K562 (cell line): ENCODE measurements at regions not wholly inside any gene's neighbourhood (a gene's known extent, or its start where the extent isn't known, plus 50 kb on each side); places are given as distances from the start of the nearest gene placed in this dataset.

Experiments used
- ATAC-seq: fragments of 200-7000 bp; cut with Tn5 transposase; 3 replicates; pipeline ENCODE4 v1.9.1; 2020; ENCODE audit warnings: moderate library complexity
- BruUV-seq: library from RNA; stranded (reverse); fragments of 400-500 nt; replicated peaks from 2 replicates; lab custom pipeline; 2021; lab: Mats Ljungman, UMichigan
- CTCF ChIA-PET: fragments of 300-600 bp; formaldehyde crosslinking; extraction: SDS; loops from one replicate; lab custom pipeline; 2021; ENCODE audit warnings: low intra/inter-chr PET ratio; lab: Yijun Ruan, JAX
- POLR2A ChIA-PET: fragments of 300-600, 350-650 bp; sonication (Branson Sonifier 250); formaldehyde crosslinking; extraction: SDS; loops from one replicate; lab custom pipeline; 2021; ENCODE audit warnings: antibody characterized with exemption, inconsistent platforms; lab: Yijun Ruan, JAX
- DNase-seq, 4 experiments: peaks; one replicate each; pipeline versions ENCODE4 v3.0.0 to v3.0.0-alpha.2; 2011 to 2018; ENCODE audit warnings: low spot score in 3 of 4, mixed read lengths in 3 of 4; ENCODE audit errors: extremely low read depth in 1 of 4
- FAIRE-seq: peaks from 2 replicates; lab custom pipeline; 2011; peaks lifted over from hg19 to GRCh38; lab: Jason Lieb, UNC
- H2AFZ ChIP-seq: 2 replicates; pipeline ENCODE4 v1.6.0; 2011; ENCODE audit warnings: low read depth, low read length, control low read depth, inconsistent platforms
- H3K27ac ChIP-seq: fragments of 200-600 bp; 3 replicates; pipeline ENCODE4 v1.8.0; 2011; ENCODE audit warnings: low read depth, mild to moderate bottlenecking, control low read depth, inconsistent platforms, low read length, moderate library complexity, mixed read lengths; ENCODE audit errors: extremely low read depth
- H3K27me3 ChIP-seq, 2 experiments: fragments of 300-600 bp in 1 of 2; 2 replicates in 1 of 2; 3 replicates in 1 of 2; pipeline versions ENCODE4 v1.6.0 to v1.8.0; 2011; ENCODE audit warnings: inconsistent platforms in 2 of 2, low read length in 2 of 2, mild to moderate bottlenecking in 1 of 2, mixed read lengths in 1 of 2, moderate library complexity in 1 of 2; ENCODE audit not compliant: control insufficient read depth in 2 of 2, insufficient read depth in 2 of 2
- H3K36me3 ChIP-seq: fragments of 300-600 bp; 3 replicates; pipeline ENCODE4 v1.8.0; 2011; ENCODE audit warnings: mild to moderate bottlenecking, low read length, inconsistent platforms; ENCODE audit not compliant: control insufficient read depth, insufficient read depth
- H3K4me1 ChIP-seq, 2 experiments: fragments of 200-600 bp in 1 of 2; replicated peaks in 1 of 2; 2 replicates in 1 of 2; 3 replicates in 1 of 2; pipeline versions ENCODE4 v1.5.1 to v1.8.0; 2011; ENCODE audit warnings: inconsistent platforms in 2 of 2, low read length in 2 of 2, mild to moderate bottlenecking in 1 of 2, mixed read lengths in 1 of 2, moderate library complexity in 1 of 2; ENCODE audit not compliant: control insufficient read depth in 2 of 2, insufficient read depth in 2 of 2
- H3K4me2 ChIP-seq: 2 replicates; pipeline ENCODE4 v1.6.1; 2011; ENCODE audit warnings: low read length, control low read depth, inconsistent platforms, mixed read lengths; ENCODE audit not compliant: insufficient read depth
- H3K4me3 ChIP-seq: fragments of 200-600 bp; sonication (generic), shearing (Covaris generic); 2 replicates; pipeline ENCODE4 v1.5.1; 2016; ENCODE audit warnings: control low read depth, inconsistent platforms
- H3K79me2 ChIP-seq: fragments of 200-600 bp; 3 replicates; pipeline ENCODE4 v1.8.0; 2011; ENCODE audit warnings: low read length, inconsistent platforms; ENCODE audit not compliant: control insufficient read depth, insufficient read depth
- H3K9ac ChIP-seq, 2 experiments: 2 replicates each; pipeline versions ENCODE4 v1.6.0 to v1.6.1; 2011; ENCODE audit warnings: low read depth in 2 of 2, low read length in 2 of 2, control low read depth in 1 of 2, inconsistent platforms in 1 of 2, mild to moderate bottlenecking in 1 of 2, mixed read lengths in 1 of 2; ENCODE audit not compliant: insufficient read depth in 1 of 2
- H3K9me1 ChIP-seq: one replicate; pipeline ENCODE4 v1.6.0; 2011; ENCODE audit warnings: inconsistent platforms, mild to moderate bottlenecking, low read length, moderate library complexity; ENCODE audit not compliant: control insufficient read depth, insufficient read depth
- H3K9me3 ChIP-seq: replicated peaks from 2 replicates; pipeline ENCODE4 v1.5.1; 2011; ENCODE audit warnings: low read depth, low read length, inconsistent platforms; ENCODE audit not compliant: control insufficient read depth, insufficient read depth
- H4K20me1 ChIP-seq: replicated peaks from 2 replicates; pipeline ENCODE4 v1.6.1; 2011; ENCODE audit warnings: low read length, inconsistent platforms, mixed read lengths; ENCODE audit not compliant: control insufficient read depth, insufficient read depth
- BCL6 ChIP-seq: fragments of 250-450 bp; sonication (Bioruptor Pico); IDR thresholded peaks from 2 replicates; pipeline ENCODE4 v1.4.0; 2020
- BRCA1 ChIP-seq, 2 experiments: fragments of 450-650 bp in 1 of 2; sonication (generic) in 1 of 2; formaldehyde crosslinking in 1 of 2; IDR thresholded peaks; 2 replicates each; pipeline versions ENCODE4 v1.5.0 to v1.6.1; 2017 to 2020; ENCODE audit warnings: mild to moderate bottlenecking in 1 of 2, missing genetic modification reagents in 1 of 2
- E2F3 ChIP-seq: fragments of 250-450 bp; sonication (Bioruptor Pico); IDR thresholded peaks from 2 replicates; pipeline ENCODE4 v1.4.0; 2020; ENCODE audit warnings: mild to moderate bottlenecking
- MAFF ChIP-seq: IDR thresholded peaks from 2 replicates; pipeline ENCODE4 v1.6.1; 2012; ENCODE audit warnings: low read length, improper control_type of control experiment
- MED1 ChIP-seq: sonication (generic); formaldehyde crosslinking; IDR thresholded peaks from 2 replicates; pipeline ENCODE4 v1.8.1; 2023; ENCODE audit warnings: missing genetic modification reagents, borderline replicate concordance
- MTF1 ChIP-seq: fragments of 250-450 bp; sonication (Bioruptor Pico); IDR thresholded peaks from 2 replicates; pipeline ENCODE4 v1.9.0; 2021; ENCODE audit warnings: moderate library complexity, mild to moderate bottlenecking, inconsistent platforms, borderline replicate concordance
- OTX1 ChIP-seq: fragments of 450-650 bp; formaldehyde crosslinking; IDR thresholded peaks from 2 replicates; pipeline ENCODE4 v1.4.0; 2022; ENCODE audit warnings: mild to moderate bottlenecking
- SOX6 ChIP-seq: fragments of 450-650 bp; IDR thresholded peaks from 2 replicates; pipeline ENCODE4 v1.6.1; 2014; ENCODE audit warnings: mild to moderate bottlenecking
- ZNF316 ChIP-seq: fragments of 450-650 bp; IDR thresholded peaks from 2 replicates; pipeline ENCODE4 v1.6.1; 2016
- ZNF764 ChIP-seq: fragments of 250-450 bp; sonication (Bioruptor Pico); IDR thresholded peaks from 2 replicates; pipeline ENCODE4 v1.4.0; 2020; ENCODE audit warnings: low read depth, mild to moderate bottlenecking, moderate library complexity
- WGBS: fragments of 100-300 bp; shearing (Covaris generic); methylation state at CpG from one replicate; pipeline ENCODE4 v1.1.6; 2016; ENCODE audit warnings: low coverage, mixed read lengths; ENCODE audit not compliant: insufficient coverage; ENCODE audit errors: missing lambda C conversion rate; 5-methylcytosine and 5-hydroxymethylcytosine counted together
- in situ Hi-C: fragments of 300-500 bp; cut with MboI; formaldehyde crosslinking; loops from 4 replicates; pipeline ENCODE4 v1.15.0; 2018; ENCODE audit warnings: inconsistent platforms, mixed read lengths
- intact Hi-C: fragments of 100-400 bp; cut with micrococcal nuclease; formaldehyde crosslinking; loops from 2 replicates; pipeline ENCODE4 v1.14.2; 2022
- TF ChIP-seq, protein P1 (sequence below): fragments of 250-450 bp; sonication (Bioruptor Pico); IDR thresholded peaks from 2 replicates; pipeline ENCODE4 v1.4.0; 2020; ENCODE audit warnings: mild to moderate bottlenecking
- TF ChIP-seq, protein P2 (sequence below): fragments of 450-650 bp; IDR thresholded peaks from 2 replicates; pipeline ENCODE4 v1.7.1; 2018; ENCODE audit warnings: mild to moderate bottlenecking, low read depth; ENCODE audit not compliant: partially characterized antibody
- TF ChIP-seq, protein P3 (sequence below): sonication (generic); formaldehyde crosslinking; IDR thresholded peaks from 2 replicates; pipeline ENCODE4 v1.8.0; 2023; ENCODE audit warnings: missing genetic modification reagents, mild to moderate bottlenecking, borderline replicate concordance
- TF ChIP-seq, protein P4 (sequence below): fragments of 250-450 bp; sonication (Bioruptor Pico); IDR thresholded peaks from 2 replicates; pipeline ENCODE4 v1.8.0; 2021; ENCODE audit warnings: borderline replicate concordance, mild to moderate bottlenecking, moderate library complexity; ENCODE audit not compliant: poor library complexity, severe bottlenecking

DNA sequence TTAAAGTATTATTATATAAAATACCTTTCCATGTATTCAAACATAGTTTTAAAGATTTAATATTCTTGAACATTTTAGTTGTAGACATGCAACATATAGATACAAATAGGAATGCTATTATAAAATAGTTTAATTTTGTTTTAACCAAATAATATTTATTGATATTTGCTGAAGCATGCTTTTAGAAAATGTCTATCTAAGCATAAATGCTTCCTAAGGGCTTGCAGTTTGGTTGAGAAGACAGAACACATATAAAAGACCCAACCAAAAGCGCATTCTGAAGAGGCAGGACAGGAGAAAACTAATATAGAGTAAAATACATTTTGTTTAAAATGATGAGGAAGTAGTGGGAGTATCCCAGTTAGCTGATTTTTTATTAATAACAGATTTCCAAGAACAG, 181.5 kb upstream of the ISL1 start:
- BruUV-seq = no TSS peak
- intact Hi-C loops (no loop called here), in situ Hi-C loops (no loop called here)
- H3K4me1 ChIP-seq = no peaks in the 10 kb centered on the region
- no peak overlapping the region for H3K9ac ChIP-seq
- DNase-seq = no peak
- no peak overlapping the region for H3K27ac ChIP-seq
- ATAC-seq = no peak
- ChIA-PET POLR2A (no interaction called here), CTCF (no interaction called here)
- no peaks in the 10 kb centered on the region for H3K9me1 ChIP-seq
- no peak for FAIRE-seq
- WGBS = 0% methylated on average over 1 of the region's 1 CpG
- H3K4me2 ChIP-seq = no peak overlapping the region
- no peaks in the 10 kb centered on the region for H3K36me3 ChIP-seq
- no peaks in the 10 kb centered on the region for H3K79me2 ChIP-seq
- no peaks in the 10 kb centered on the region for H3K27me3 ChIP-seq
- H3K9me3 ChIP-seq = no peaks in the 10 kb centered on the region
- H3K4me3 ChIP-seq = no peak overlapping the region
- no peak overlapping the region for H2AFZ ChIP-seq
- H4K20me1 ChIP-seq = no peaks in the 10 kb centered on the region
- TF ChIP-seq E2F3 (CRISPR knock-in tag) = no peak
- TF ChIP-seq MAFF = peak; percentile 7; the same call in 1 of the 2 replicates
- TF ChIP-seq, protein P1, sequence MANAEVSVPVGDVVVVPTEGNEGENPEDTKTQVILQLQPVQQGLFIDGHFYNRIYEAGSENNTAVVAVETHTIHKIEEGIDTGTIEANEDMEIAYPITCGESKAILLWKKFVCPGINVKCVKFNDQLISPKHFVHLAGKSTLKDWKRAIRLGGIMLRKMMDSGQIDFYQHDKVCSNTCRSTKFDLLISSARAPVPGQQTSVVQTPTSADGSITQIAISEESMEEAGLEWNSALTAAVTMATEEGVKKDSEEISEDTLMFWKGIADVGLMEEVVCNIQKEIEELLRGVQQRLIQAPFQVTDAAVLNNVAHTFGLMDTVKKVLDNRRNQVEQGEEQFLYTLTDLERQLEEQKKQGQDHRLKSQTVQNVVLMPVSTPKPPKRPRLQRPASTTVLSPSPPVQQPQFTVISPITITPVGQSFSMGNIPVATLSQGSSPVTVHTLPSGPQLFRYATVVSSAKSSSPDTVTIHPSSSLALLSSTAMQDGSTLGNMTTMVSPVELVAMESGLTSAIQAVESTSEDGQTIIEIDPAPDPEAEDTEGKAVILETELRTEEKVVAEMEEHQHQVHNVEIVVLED (CRISPR knock-in tag) = no peak
- no peak for TF ChIP-seq MTF1 (CRISPR knock-in tag)
- TF ChIP-seq, protein P2, sequence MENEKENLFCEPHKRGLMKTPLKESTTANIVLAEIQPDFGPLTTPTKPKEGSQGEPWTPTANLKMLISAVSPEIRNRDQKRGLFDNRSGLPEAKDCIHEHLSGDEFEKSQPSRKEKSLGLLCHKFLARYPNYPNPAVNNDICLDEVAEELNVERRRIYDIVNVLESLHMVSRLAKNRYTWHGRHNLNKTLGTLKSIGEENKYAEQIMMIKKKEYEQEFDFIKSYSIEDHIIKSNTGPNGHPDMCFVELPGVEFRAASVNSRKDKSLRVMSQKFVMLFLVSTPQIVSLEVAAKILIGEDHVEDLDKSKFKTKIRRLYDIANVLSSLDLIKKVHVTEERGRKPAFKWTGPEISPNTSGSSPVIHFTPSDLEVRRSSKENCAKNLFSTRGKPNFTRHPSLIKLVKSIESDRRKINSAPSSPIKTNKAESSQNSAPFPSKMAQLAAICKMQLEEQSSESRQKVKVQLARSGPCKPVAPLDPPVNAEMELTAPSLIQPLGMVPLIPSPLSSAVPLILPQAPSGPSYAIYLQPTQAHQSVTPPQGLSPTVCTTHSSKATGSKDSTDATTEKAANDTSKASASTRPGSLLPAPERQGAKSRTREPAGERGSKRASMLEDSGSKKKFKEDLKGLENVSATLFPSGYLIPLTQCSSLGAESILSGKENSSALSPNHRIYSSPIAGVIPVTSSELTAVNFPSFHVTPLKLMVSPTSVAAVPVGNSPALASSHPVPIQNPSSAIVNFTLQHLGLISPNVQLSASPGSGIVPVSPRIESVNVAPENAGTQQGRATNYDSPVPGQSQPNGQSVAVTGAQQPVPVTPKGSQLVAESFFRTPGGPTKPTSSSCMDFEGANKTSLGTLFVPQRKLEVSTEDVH = no peak
- TF ChIP-seq, protein P3, sequence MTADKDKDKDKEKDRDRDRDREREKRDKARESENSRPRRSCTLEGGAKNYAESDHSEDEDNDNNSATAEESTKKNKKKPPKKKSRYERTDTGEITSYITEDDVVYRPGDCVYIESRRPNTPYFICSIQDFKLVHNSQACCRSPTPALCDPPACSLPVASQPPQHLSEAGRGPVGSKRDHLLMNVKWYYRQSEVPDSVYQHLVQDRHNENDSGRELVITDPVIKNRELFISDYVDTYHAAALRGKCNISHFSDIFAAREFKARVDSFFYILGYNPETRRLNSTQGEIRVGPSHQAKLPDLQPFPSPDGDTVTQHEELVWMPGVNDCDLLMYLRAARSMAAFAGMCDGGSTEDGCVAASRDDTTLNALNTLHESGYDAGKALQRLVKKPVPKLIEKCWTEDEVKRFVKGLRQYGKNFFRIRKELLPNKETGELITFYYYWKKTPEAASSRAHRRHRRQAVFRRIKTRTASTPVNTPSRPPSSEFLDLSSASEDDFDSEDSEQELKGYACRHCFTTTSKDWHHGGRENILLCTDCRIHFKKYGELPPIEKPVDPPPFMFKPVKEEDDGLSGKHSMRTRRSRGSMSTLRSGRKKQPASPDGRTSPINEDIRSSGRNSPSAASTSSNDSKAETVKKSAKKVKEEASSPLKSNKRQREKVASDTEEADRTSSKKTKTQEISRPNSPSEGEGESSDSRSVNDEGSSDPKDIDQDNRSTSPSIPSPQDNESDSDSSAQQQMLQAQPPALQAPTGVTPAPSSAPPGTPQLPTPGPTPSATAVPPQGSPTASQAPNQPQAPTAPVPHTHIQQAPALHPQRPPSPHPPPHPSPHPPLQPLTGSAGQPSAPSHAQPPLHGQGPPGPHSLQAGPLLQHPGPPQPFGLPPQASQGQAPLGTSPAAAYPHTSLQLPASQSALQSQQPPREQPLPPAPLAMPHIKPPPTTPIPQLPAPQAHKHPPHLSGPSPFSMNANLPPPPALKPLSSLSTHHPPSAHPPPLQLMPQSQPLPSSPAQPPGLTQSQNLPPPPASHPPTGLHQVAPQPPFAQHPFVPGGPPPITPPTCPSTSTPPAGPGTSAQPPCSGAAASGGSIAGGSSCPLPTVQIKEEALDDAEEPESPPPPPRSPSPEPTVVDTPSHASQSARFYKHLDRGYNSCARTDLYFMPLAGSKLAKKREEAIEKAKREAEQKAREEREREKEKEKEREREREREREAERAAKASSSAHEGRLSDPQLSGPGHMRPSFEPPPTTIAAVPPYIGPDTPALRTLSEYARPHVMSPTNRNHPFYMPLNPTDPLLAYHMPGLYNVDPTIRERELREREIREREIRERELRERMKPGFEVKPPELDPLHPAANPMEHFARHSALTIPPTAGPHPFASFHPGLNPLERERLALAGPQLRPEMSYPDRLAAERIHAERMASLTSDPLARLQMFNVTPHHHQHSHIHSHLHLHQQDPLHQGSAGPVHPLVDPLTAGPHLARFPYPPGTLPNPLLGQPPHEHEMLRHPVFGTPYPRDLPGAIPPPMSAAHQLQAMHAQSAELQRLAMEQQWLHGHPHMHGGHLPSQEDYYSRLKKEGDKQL = no peak
- no peak for TF ChIP-seq BRCA1 (IDR thresholded peaks at IDR 0.05)
- no peak for TF ChIP-seq BRCA1 (CRISPR knock-in tag; IDR thresholded peaks at IDR 0.05)
- no peak for TF ChIP-seq OTX1 (CRISPR knock-in tag)
- peak; percentile 1; the same call in 1 of the 2 replicates for TF ChIP-seq ZNF316
- no peak for TF ChIP-seq MED1 (CRISPR knock-in tag)
- TF ChIP-seq SOX6 = no peak
- no peak for TF ChIP-seq ZNF764 (CRISPR knock-in tag)
- TF ChIP-seq, protein P4, sequence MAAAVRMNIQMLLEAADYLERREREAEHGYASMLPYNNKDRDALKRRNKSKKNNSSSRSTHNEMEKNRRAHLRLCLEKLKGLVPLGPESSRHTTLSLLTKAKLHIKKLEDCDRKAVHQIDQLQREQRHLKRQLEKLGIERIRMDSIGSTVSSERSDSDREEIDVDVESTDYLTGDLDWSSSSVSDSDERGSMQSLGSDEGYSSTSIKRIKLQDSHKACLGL (CRISPR knock-in tag) = no peak
- no peak for TF ChIP-seq BCL6 (CRISPR knock-in tag)
